ENCODE measurements at regions not wholly inside any gene's neighbourhood (a gene's known extent, or its start where the extent isn't known, plus 50 kb on each side); places are given as distances from the start of the nearest gene placed in this dataset.
"Not testable (repeated sequence)": the region's sequence is repeated elsewhere in the genome, so short reads cannot be mapped to it uniquely, and the experiment has no call there.

DNA sequence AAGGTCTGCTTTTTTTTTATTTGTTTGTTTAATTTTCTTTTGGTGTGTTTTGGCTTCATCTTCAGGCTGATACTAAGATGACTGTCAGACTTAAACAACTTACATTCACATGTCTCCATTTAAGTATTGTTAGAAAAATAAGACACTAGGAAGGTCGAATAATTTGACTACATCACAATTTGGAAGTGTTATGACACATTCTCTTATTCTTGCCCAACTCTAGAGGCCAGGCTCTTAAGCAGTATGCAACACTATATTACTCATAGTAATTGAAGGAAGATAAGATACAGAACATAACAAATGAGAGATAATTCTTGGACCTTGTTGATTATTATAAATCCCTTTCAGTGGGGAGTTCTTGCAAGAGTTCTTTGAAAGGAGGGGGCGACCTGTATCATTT, 295.3 kb upstream of the COL3A1 start:
- no peak overlapping the region for H3K4me3 ChIP-seq (ENCODE audit: control insufficient read depth, low read depth, low read length)
- TF ChIP-seq, protein P1, sequence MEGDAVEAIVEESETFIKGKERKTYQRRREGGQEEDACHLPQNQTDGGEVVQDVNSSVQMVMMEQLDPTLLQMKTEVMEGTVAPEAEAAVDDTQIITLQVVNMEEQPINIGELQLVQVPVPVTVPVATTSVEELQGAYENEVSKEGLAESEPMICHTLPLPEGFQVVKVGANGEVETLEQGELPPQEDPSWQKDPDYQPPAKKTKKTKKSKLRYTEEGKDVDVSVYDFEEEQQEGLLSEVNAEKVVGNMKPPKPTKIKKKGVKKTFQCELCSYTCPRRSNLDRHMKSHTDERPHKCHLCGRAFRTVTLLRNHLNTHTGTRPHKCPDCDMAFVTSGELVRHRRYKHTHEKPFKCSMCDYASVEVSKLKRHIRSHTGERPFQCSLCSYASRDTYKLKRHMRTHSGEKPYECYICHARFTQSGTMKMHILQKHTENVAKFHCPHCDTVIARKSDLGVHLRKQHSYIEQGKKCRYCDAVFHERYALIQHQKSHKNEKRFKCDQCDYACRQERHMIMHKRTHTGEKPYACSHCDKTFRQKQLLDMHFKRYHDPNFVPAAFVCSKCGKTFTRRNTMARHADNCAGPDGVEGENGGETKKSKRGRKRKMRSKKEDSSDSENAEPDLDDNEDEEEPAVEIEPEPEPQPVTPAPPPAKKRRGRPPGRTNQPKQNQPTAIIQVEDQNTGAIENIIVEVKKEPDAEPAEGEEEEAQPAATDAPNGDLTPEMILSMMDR (conservative IDR thresholded peaks at IDR 0.05; ENCODE audit: control insufficient read depth, insufficient read depth, low read depth, low read length) = no peak
- peak; percentile 85 for DNase-seq (ENCODE audit: low read depth)

GRCh38 chr2:188682838-188683237, 291.3 kb upstream of the COL3A1 start:
- no peak overlapping the region for H3K4me3 ChIP-seq (ENCODE audit: control insufficient read depth, low read depth, low read length)
- DNase-seq (ENCODE audit: low read depth) = no peak
- TF ChIP-seq, protein P1 (conservative IDR thresholded peaks at IDR 0.05; ENCODE audit: control insufficient read depth, insufficient read depth, low read depth, low read length) = no peak

- TF ChIP-seq, protein P1 (conservative IDR thresholded peaks at IDR 0.05; ENCODE audit: control insufficient read depth, insufficient read depth, low read depth, low read length) = no peak
- no peak for DNase-seq (ENCODE audit: low read depth)
- no peak overlapping the region for H3K4me3 ChIP-seq (ENCODE audit: control insufficient read depth, low read depth, low read length)
Observed at GRCh38 chr2:188684795-188685194, 289.4 kb upstream of the COL3A1 start.

DNA sequence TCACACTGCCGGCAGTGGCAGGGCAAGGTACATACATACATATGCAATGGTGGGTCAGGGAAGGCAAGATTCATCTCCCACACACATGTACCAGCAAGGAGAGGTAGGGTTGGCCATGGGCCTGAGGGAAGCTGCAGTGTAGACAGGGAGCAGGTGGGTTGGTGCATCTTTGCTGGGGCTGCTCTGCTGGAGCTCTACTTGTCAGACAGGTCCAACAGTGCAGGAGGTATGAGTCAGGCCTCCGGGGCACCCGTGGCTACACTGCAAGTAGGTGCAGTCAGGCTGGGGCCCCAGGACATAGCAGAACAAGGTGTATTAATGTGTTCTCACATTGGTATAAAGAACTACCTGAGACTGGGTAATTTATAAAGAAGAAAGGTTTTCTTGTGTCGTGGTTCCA, 281.1 kb upstream of the COL3A1 start:
- H3K4me3 ChIP-seq (ENCODE audit: control insufficient read depth, low read depth, low read length) = no peak overlapping the region
- no peak for DNase-seq (ENCODE audit: low read depth)
- TF ChIP-seq, protein P1 (conservative IDR thresholded peaks at IDR 0.05; ENCODE audit: control insufficient read depth, insufficient read depth, low read depth, low read length) = no peak

- DNase-seq (ENCODE audit: low read depth) = no peak
- H3K4me3 ChIP-seq (ENCODE audit: control insufficient read depth, low read depth, low read length) = no peak overlapping the region
- TF ChIP-seq, protein P1 (conservative IDR thresholded peaks at IDR 0.05; ENCODE audit: control insufficient read depth, insufficient read depth, low read depth, low read length) = no peak
Observed at GRCh38 chr2:188693771-188694170, 280.4 kb upstream of the COL3A1 start.

- DNase-seq (ENCODE audit: low read depth) = peak; percentile 88
- TF ChIP-seq, protein P1 (conservative IDR thresholded peaks at IDR 0.05; ENCODE audit: control insufficient read depth, insufficient read depth, low read depth, low read length) = no peak
- H3K4me3 ChIP-seq (ENCODE audit: control insufficient read depth, low read depth, low read length) = no peak overlapping the region
Observed at GRCh38 chr2:188695953-188696352, 278.2 kb upstream of the COL3A1 start.

- DNase-seq (ENCODE audit: low read depth) = peak; percentile 61
- not testable (repeated sequence) for H3K4me3 ChIP-seq (ENCODE audit: control insufficient read depth, low read depth, low read length)
Observed at GRCh38 chr2:188698151-188698550, 276.0 kb upstream of the COL3A1 start.
